Osteocyte (in vitro differentiated cells): ENCODE measurements at regions not wholly inside any gene's neighbourhood (a gene's known extent, or its start where the extent isn't known, plus 50 kb on each side); places are given as distances from the start of the nearest gene placed in this dataset.

Experiments used
- DNase-seq: peaks from one replicate; pipeline ENCODE4 v3.0.0; 2021; ENCODE audit warnings: mixed read lengths; ENCODE audit not compliant: unreplicated experiment; ENCODE audit errors: extremely low spot score
- H3K27ac Mint-ChIP-seq: one replicate; pipeline ENCODE4 v1.8.0; 2021; ENCODE audit warnings: mild to moderate bottlenecking, mixed read lengths; ENCODE audit not compliant: unreplicated experiment
- H3K27me3 Mint-ChIP-seq: one replicate; pipeline ENCODE4 v1.8.0; 2021; ENCODE audit warnings: mixed read lengths; ENCODE audit not compliant: unreplicated experiment
- H3K36me3 Mint-ChIP-seq: one replicate; pipeline ENCODE4 v1.8.0; 2021; ENCODE audit warnings: mixed read lengths; ENCODE audit not compliant: unreplicated experiment
- H3K4me1 Mint-ChIP-seq: one replicate; pipeline ENCODE4 v1.8.0; 2021; ENCODE audit warnings: mixed read lengths; ENCODE audit not compliant: unreplicated experiment
- H3K4me3 Mint-ChIP-seq: one replicate; pipeline ENCODE4 v1.8.0; 2021; ENCODE audit warnings: mild to moderate bottlenecking, moderate library complexity, mixed read lengths; ENCODE audit not compliant: unreplicated experiment
- H3K9me3 Mint-ChIP-seq: one replicate; pipeline ENCODE4 v1.8.0; 2021; ENCODE audit warnings: mixed read lengths; ENCODE audit not compliant: unreplicated experiment
- TF ChIP-seq, protein P1 (sequence below): fragments of 200-600 bp; sonication (generic); IDR thresholded peaks from 2 replicates; pipeline ENCODE4 v1.5.0; 2021; ENCODE audit warnings: antibody characterized with exemption, mild to moderate bottlenecking, moderate library complexity

DNA sequence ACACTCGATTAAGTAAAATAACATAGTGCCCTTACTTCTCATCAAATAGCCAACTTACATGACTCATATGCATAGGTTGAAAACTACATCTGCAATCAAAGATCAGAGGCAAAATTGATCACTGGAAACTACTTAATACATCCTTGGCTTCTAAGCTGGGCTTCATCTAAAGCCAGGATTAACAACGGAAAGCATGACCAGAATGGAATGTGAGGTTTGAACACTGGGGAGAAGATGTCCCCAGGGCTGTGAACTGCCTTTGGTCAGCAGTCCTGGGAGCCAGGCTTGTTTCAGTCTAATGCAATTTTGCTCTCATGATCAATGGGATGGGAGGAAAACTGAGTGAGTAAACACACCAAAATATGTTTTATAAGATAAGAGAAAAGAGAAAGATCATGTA, 192.5 kb upstream of the TTC29 start:
- TF ChIP-seq, protein P1, sequence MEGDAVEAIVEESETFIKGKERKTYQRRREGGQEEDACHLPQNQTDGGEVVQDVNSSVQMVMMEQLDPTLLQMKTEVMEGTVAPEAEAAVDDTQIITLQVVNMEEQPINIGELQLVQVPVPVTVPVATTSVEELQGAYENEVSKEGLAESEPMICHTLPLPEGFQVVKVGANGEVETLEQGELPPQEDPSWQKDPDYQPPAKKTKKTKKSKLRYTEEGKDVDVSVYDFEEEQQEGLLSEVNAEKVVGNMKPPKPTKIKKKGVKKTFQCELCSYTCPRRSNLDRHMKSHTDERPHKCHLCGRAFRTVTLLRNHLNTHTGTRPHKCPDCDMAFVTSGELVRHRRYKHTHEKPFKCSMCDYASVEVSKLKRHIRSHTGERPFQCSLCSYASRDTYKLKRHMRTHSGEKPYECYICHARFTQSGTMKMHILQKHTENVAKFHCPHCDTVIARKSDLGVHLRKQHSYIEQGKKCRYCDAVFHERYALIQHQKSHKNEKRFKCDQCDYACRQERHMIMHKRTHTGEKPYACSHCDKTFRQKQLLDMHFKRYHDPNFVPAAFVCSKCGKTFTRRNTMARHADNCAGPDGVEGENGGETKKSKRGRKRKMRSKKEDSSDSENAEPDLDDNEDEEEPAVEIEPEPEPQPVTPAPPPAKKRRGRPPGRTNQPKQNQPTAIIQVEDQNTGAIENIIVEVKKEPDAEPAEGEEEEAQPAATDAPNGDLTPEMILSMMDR, result no peak
- Mint-ChIP-seq H3K4me1 (peaks cover 58% of the 10 kb centered on the region), H3K27me3 (no peaks in the 10 kb centered on the region), H3K27ac (peak overlapping the region; percentile 93), H3K9me3 (no peaks in the 10 kb centered on the region), H3K36me3 (no peaks in the 10 kb centered on the region), H3K4me3 (no peak overlapping the region)
- no peak for DNase-seq

DNA sequence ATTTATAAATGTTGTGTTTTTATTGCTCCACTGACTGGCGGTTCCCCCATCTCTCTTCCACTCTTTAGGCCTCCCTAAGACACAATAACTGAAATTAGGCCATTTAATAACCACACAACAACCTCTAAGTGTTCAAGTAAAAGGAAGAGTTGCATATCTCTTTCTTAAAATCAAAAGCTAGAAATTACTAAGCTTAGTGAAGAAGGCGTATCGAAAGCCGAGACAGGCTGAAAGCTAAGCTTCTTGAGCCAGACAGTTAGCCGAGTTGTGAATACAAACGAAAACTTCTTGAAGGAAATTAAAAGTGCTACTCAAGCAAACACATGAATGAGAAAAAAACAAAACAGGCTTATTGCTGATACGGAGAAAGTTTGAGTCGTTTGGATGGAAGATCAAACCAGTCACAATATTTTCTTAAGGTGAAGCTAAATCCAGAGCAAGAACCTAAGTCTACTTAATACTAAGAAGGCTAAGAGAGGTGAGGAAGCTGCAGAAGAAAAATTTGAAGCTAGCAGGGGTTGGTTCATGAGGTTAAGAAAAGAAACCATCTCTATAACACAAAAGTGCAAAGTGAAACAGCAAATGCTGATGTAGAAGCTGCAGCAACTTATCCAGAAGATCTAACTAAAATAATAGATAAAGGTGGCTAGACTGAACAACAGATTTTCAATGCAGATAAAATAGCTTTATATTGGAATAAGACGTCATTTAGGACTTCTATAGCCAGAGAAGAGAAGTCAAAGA, 194.0 kb upstream of the TTC29 start:
- H3K27me3 Mint-ChIP-seq, result no peaks in the 10 kb centered on the region
- peaks cover 47% of the 10 kb centered on the region for H3K4me1 Mint-ChIP-seq
- H3K36me3 Mint-ChIP-seq, result no peaks in the 10 kb centered on the region
- TF ChIP-seq, protein P1, result no peak
- H3K27ac Mint-ChIP-seq, result no peak overlapping the region
- no peaks in the 10 kb centered on the region for H3K9me3 Mint-ChIP-seq
- no peak overlapping the region for H3K4me3 Mint-ChIP-seq
- no peak for DNase-seq

DNA sequence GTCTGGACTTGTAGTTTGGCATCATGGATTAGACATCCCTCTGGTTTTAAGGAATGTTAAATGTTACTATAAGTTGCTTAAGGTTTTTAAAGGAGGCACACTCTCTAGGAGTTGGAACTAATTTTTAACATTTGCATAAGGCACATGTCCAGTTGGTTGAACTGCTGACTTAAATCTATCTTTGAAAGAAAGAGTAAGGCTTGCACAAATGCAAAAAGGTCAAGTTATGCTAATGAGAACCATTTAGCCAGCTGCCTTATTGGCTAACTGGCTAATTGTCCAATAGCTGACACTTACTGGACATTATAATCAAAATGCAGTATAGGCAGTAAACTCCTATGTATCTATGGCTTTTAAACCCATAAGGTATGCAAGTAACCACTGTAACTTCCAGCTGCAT, 206.1 kb upstream of the TTC29 start:
- no peak for DNase-seq
- no peak overlapping the region for H3K4me3 Mint-ChIP-seq
- H3K27ac Mint-ChIP-seq, result no peak overlapping the region
- peaks cover 33% of the 10 kb centered on the region for H3K4me1 Mint-ChIP-seq
- H3K9me3 Mint-ChIP-seq, result no peaks in the 10 kb centered on the region
- no peaks in the 10 kb centered on the region for H3K27me3 Mint-ChIP-seq
- TF ChIP-seq, protein P1, result no peak
- H3K36me3 Mint-ChIP-seq, result peaks cover 6% of the 10 kb centered on the region

DNA sequence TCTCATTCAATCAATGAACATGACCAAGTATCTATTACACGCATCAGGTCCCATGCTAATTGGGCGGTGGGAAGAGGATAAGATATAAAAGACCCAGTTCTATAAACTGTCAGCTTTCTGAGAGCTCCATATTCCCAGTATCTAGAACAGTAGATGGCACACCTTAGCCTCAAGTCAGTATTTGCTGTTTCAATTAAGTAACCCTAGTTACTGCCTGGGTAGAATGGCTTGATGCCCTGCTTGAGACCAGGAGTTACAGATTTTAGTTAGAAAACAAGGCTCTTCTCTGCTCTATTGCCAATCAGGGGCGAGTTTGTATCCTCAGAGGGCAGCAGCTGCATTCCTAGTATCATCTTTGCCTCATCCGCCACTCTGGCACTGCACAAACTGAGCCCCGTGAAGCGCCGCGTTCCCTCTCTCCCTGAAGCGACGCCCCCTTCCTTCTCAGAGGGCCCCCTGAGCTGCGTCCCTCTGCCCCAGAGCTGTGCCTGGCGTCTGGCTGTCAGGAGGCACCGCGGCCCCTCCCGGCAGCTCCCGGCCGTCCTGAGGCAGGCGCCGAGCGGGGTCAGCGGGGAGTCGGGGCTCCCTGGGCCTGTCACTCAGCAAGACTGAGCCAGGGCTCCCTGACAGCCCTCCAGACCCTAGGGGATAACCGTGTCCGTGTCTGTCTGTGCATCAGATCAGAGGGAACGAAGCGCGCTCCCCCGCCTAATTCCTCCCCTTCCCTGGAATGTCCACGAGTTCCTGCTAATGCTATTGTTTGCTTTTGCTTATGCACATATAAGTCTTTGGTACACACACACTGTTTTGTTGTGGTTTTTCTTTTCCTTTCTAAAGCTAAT, 212.4 kb upstream of the TTC29 start:
- Mint-ChIP-seq H3K36me3 (no peaks in the 10 kb centered on the region), H3K27ac (peak overlapping the region; percentile 97), H3K27me3 (no peaks in the 10 kb centered on the region), H3K4me3 (peak overlapping the region; percentile 66), H3K9me3 (no peaks in the 10 kb centered on the region), H3K4me1 (peaks cover 65% of the 10 kb centered on the region)
- TF ChIP-seq, protein P1, result peak; percentile 31
- peak; percentile 86 for DNase-seq

DNA sequence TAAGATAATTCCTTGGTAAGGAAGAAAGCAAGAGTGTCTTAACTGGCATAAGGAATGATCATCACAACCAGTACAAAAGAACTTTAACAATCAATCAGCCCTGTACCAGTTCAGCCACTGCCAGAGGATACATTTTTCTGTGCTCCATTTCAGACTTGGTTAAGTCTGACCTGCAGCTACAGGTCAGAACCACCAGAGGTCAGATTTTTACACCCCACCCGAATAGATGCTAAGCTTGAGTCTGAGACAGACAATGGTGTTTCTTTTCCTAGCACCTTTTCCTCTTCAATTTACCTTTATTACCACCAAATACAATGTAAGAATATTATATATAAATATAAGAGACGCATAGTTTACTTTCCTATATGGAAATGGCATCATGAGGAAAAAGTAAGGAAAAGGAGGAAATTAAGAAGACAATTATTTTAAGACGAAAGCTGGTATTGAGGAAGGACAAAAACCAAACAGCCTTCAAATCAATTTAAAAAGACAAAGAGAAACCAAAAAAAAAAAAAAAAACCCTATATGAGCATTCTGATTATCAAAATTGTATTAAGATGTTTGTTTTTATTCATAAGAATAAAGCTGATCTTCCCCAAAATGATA, 215.3 kb upstream of the TTC29 start:
- DNase-seq, result no peak
- no peak overlapping the region for H3K4me3 Mint-ChIP-seq
- TF ChIP-seq, protein P1, result peak; percentile 86
- no peaks in the 10 kb centered on the region for H3K36me3 Mint-ChIP-seq
- H3K9me3 Mint-ChIP-seq, result no peaks in the 10 kb centered on the region
- no peaks in the 10 kb centered on the region for H3K27me3 Mint-ChIP-seq
- peaks cover 57% of the 10 kb centered on the region for H3K4me1 Mint-ChIP-seq
- peak overlapping the region; percentile 80 for H3K27ac Mint-ChIP-seq
